T-cell (primary cell): ENCODE measurements at regions not wholly inside any gene's neighbourhood (a gene's known extent, or its start where the extent isn't known, plus 50 kb on each side); places are given as distances from the start of the nearest gene placed in this dataset.

Experiments used
- ATAC-seq, 4 experiments: fragments of 200-7000 bp in 3 of 4; fragments of 150-1000 bp in 1 of 4; cut with Tn5 transposase; replicated peaks in 1 of 4; 1 replicate in 3 of 4; 2 replicates in 1 of 4; pipeline ENCODE4 v1.10.0; 2021; ENCODE audit warnings: moderate library complexity in 3 of 4, mild to moderate bottlenecking in 2 of 4, moderate number of reproducible peaks in 1 of 4
- CTCF ChIA-PET, 2 donors: fragments of 300-600 bp; sonication (Branson Sonifier 250); formaldehyde crosslinking; loops; one replicate each; lab custom pipeline; 2022; ENCODE audit warnings: antibody characterized with exemption in 2 of 2; lab: Charles Lee
- POLR2A ChIA-PET, 2 donors: fragments of 300-600 bp; sonication (Branson Sonifier 250); formaldehyde crosslinking; loops; one replicate each; lab custom pipeline; 2022; ENCODE audit warnings: antibody characterized with exemption in 2 of 2; lab: Charles Lee
- DNase-seq, 35 experiments: peaks; one replicate each; pipeline versions ENCODE4 v3.0.0 to v3.0.0-alpha.2; 2013 to 2023
- H3K27ac ChIP-seq: one replicate; pipeline ENCODE4 v1.5.1; 2013; ENCODE audit warnings: low read length
- H3K27me3 ChIP-seq, 2 experiments: replicated peaks in 1 of 2; 1 replicate in 1 of 2; 2 replicates in 1 of 2; pipeline versions ENCODE4 v1.6.1 to v1.7.0; 2013; ENCODE audit warnings: low read length in 1 of 2, mixed read lengths in 1 of 2; ENCODE audit not compliant: control insufficient read depth in 2 of 2, insufficient read depth in 2 of 2; ENCODE audit errors: extremely low read depth in 1 of 2
- H3K36me3 ChIP-seq, 2 donors: 1 replicate in 1 of 2; 2 replicates in 1 of 2; pipeline versions ENCODE4 v1.6.1 to v1.7.0; 2013; ENCODE audit warnings: low read length in 1 of 2; ENCODE audit not compliant: control insufficient read depth in 2 of 2, insufficient read depth in 1 of 2; ENCODE audit errors: extremely low read depth in 1 of 2
- H3K4me1 ChIP-seq, 2 experiments: 1 replicate in 1 of 2; 2 replicates in 1 of 2; pipeline versions ENCODE4 v1.6.1 to v1.7.0; 2013; ENCODE audit warnings: low read length in 2 of 2, mixed read lengths in 1 of 2; ENCODE audit not compliant: insufficient read depth in 2 of 2, control insufficient read depth in 1 of 2; ENCODE audit errors: extremely low read depth in 1 of 2
- H3K4me3 ChIP-seq, 2 donors: 1 replicate in 1 of 2; 2 replicates in 1 of 2; pipeline versions ENCODE4 v1.5.1 to v1.7.0; 2013; ENCODE audit warnings: mild to moderate bottlenecking in 2 of 2, low read length in 1 of 2, moderate library complexity in 1 of 2; ENCODE audit not compliant: control insufficient read depth in 1 of 2; ENCODE audit errors: extremely low read depth in 1 of 2
- H3K9me3 ChIP-seq: 2 replicates; pipeline ENCODE4 v1.7.0; 2013
- H3K27ac Mint-ChIP-seq, 2 donors: one replicate each; pipeline ENCODE4 v1.8.0; 2020 to 2021; ENCODE audit warnings: mild to moderate bottlenecking in 2 of 2, mixed read lengths in 2 of 2
- H3K27me3 Mint-ChIP-seq, 2 donors: one replicate each; pipeline ENCODE4 v1.8.0; 2021 to 2022; ENCODE audit warnings: mixed read lengths in 2 of 2
- H3K36me3 Mint-ChIP-seq: one replicate; pipeline ENCODE4 v1.8.0; 2021; ENCODE audit warnings: mixed read lengths
- H3K4me1 Mint-ChIP-seq, 3 donors: one replicate each; pipeline ENCODE4 v1.8.0; 2020 to 2022; ENCODE audit warnings: mixed read lengths in 3 of 3, mild to moderate bottlenecking in 1 of 3
- H3K4me3 Mint-ChIP-seq, 3 donors: one replicate each; pipeline ENCODE4 v1.8.0; 2020 to 2022; ENCODE audit warnings: mild to moderate bottlenecking in 3 of 3, mixed read lengths in 3 of 3, moderate library complexity in 3 of 3
- H3K9me3 Mint-ChIP-seq, 3 donors: one replicate each; pipeline ENCODE4 v1.8.0; 2020 to 2022; ENCODE audit warnings: mixed read lengths in 3 of 3
- WGBS: methylation state at CpG from one replicate; pipeline ENCODE4 v1.1.5; 2013; ENCODE audit warnings: missing lambda C conversion rate; ENCODE audit not compliant: insufficient coverage; 5-methylcytosine and 5-hydroxymethylcytosine counted together

DNA sequence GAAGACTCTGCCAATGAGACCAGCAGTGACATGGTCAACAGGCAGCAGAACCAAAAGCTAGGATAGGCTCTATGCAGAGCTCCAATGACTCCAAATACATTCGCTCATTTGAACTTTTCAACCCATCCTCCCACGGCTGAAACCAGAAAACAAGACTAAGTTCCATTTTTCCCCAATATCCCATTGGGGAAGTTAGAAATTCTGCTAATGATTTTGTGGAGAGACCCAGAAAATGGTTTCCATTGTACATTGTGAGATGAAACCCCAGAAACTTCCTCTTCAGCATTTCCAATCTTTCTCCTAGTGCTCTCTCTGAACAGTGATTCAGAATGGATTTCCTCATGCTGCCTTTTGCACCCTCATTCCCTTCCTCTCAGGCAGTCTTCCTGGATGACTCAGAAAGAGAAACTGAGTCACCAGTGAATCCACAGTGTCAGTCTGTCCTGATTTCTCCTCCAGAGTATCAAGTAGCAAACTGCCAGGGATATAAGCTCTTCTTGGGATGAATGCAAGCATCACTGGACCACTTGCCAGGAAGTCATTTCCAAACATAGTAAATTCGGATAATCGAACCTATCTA is 467.7 kb upstream of the ID2 start:
- ChIA-PET POLR2A (no interaction called here), CTCF (no interaction called here)
- Mint-ChIP-seq H3K27ac (no peak overlapping the region), H3K9me3 (peaks cover 0 to 6% (median 0%) of the 10 kb centered on the region in 3 donors), H3K4me1 (no peaks in the 10 kb centered on the region), H3K27me3 (peaks cover 0 to 4% of the 10 kb centered on the region in 2 donors), H3K36me3 (no peaks in the 10 kb centered on the region), H3K4me3 (no peak overlapping the region)
- H3K4me3 ChIP-seq = no peak overlapping the region
- no peaks in the 10 kb centered on the region for H3K9me3 ChIP-seq
- H3K36me3 ChIP-seq = no peaks in the 10 kb centered on the region
- ATAC-seq (no peak), DNase-seq (no peak)
- WGBS = 100% methylated on average over 2 of the region's 4 CpGs
- H3K27me3 ChIP-seq = no peaks in the 10 kb centered on the region
- H3K27ac ChIP-seq = no peak overlapping the region
- no peaks in the 10 kb centered on the region for H3K4me1 ChIP-seq

- Histone ChIP-seq H3K4me3 (no peak overlapping the region), H3K4me1 (no peaks in the 10 kb centered on the region), H3K27me3 (no peaks in the 10 kb centered on the region), H3K27ac (no peak overlapping the region), H3K36me3 (no peaks in the 10 kb centered on the region), H3K9me3 (no peaks in the 10 kb centered on the region)
- Mint-ChIP-seq H3K36me3 (no peaks in the 10 kb centered on the region), H3K4me3 (no peak overlapping the region), H3K9me3 (no peaks in the 10 kb centered on the region), H3K4me1 (no peaks in the 10 kb centered on the region), H3K27ac (no peak overlapping the region), H3K27me3 (peaks cover 0 to 4% of the 10 kb centered on the region in 2 donors)
- WGBS = no CpG with 5 or more reads among the region's 5 CpGs
- ChIA-PET CTCF (no interaction called here), POLR2A (no interaction called here)
- DNase-seq (no peak), ATAC-seq (no peak)
Measured at GRCh38 chr2:8215159-8215863, 466.5 kb upstream of the ID2 start.

- Histone ChIP-seq H3K36me3 (no peaks in the 10 kb centered on the region), H3K9me3 (no peaks in the 10 kb centered on the region), H3K27me3 (no peaks in the 10 kb centered on the region), H3K4me1 (no peaks in the 10 kb centered on the region), H3K27ac (no peak overlapping the region), H3K4me3 (no peak overlapping the region)
- H3K36me3 Mint-ChIP-seq = no peaks in the 10 kb centered on the region
- H3K27me3 Mint-ChIP-seq = peaks cover 0 to 4% of the 10 kb centered on the region in 2 donors
- no peaks in the 10 kb centered on the region for H3K4me1 Mint-ChIP-seq
- ATAC-seq = no peak
- no CpG with 5 or more reads among the region's 6 CpGs for WGBS
- POLR2A ChIA-PET = no interaction called here
- DNase-seq = no peak
- no peak overlapping the region for H3K27ac Mint-ChIP-seq
- no peaks in the 10 kb centered on the region for H3K9me3 Mint-ChIP-seq
- H3K4me3 Mint-ChIP-seq = no peak overlapping the region
- CTCF ChIA-PET = interaction anchor here in 1 of 2 donors (0.7 kb wide), 1 partner anchor 38 kb away, joined by 3 read pairs; no protein-coding TSS in a partner anchor
Measured at GRCh38 chr2:8215982-8216381, 465.9 kb upstream of the ID2 start.

GRCh38 chr2:8216397-8216796 is 465.5 kb upstream of the ID2 start:
- no peaks in the 10 kb centered on the region for H3K36me3 Mint-ChIP-seq
- H3K4me3 ChIP-seq = no peak overlapping the region
- H3K4me1 Mint-ChIP-seq = no peaks in the 10 kb centered on the region
- ChIA-PET CTCF (interaction anchor here in 1 of 2 donors (0.7 kb wide), 1 partner anchor 37 kb away, joined by 3 read pairs; no protein-coding TSS in a partner anchor), POLR2A (no interaction called here)
- H3K27me3 ChIP-seq = no peaks in the 10 kb centered on the region
- no peaks in the 10 kb centered on the region for H3K4me1 ChIP-seq
- H3K9me3 ChIP-seq = no peaks in the 10 kb centered on the region
- no peak overlapping the region for H3K27ac Mint-ChIP-seq
- H3K27me3 Mint-ChIP-seq = peaks cover 0 to 4% of the 10 kb centered on the region in 2 donors
- H3K36me3 ChIP-seq = no peaks in the 10 kb centered on the region
- ATAC-seq (no peak), DNase-seq (no peak)
- WGBS = no CpG with 5 or more reads among the region's 1 CpG
- no peak overlapping the region for H3K27ac ChIP-seq
- no peaks in the 10 kb centered on the region for H3K9me3 Mint-ChIP-seq
- no peak overlapping the region for H3K4me3 Mint-ChIP-seq

DNA sequence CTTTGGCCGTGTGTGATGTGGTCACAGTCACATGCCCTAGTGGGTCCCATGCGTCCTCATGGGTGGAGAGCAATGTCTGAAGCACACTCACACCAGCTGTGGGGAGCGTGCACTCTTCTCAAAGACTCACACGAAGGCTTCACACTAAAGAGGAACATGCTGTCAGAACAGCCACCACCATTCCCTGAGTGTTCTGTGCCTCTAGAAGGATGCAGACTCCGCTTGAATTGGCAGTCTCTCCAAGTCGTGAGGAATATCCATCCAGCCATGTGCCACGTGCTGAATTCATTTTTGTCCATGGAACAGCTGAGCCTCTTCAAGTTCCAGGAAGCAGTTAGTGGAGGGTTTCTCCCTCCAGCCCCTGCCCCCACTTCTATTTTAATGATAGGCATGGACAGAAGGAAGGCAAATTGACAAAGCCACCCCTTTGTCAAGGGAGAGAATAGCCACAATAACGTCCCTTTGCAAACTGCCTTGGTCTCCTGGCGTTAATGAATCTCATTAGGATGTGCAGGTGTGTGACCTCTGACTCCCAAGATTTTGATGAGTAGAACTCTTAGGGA is 464.3 kb upstream of the ID2 start:
- Histone ChIP-seq H3K4me1 (no peaks in the 10 kb centered on the region), H3K27ac (no peak overlapping the region), H3K9me3 (no peaks in the 10 kb centered on the region), H3K27me3 (no peaks in the 10 kb centered on the region), H3K36me3 (no peaks in the 10 kb centered on the region), H3K4me3 (no peak overlapping the region)
- ChIA-PET POLR2A (no interaction called here), CTCF (no interaction called here)
- H3K27me3 Mint-ChIP-seq = peaks cover 0 to 4% of the 10 kb centered on the region in 2 donors
- 82% methylated on average over 6 of the region's 9 CpGs for WGBS
- H3K9me3 Mint-ChIP-seq = no peaks in the 10 kb centered on the region
- H3K27ac Mint-ChIP-seq = no peak overlapping the region
- H3K4me1 Mint-ChIP-seq = no peaks in the 10 kb centered on the region
- ATAC-seq = no peak
- DNase-seq = no peak
- H3K4me3 Mint-ChIP-seq = no peak overlapping the region
- no peaks in the 10 kb centered on the region for H3K36me3 Mint-ChIP-seq

DNA sequence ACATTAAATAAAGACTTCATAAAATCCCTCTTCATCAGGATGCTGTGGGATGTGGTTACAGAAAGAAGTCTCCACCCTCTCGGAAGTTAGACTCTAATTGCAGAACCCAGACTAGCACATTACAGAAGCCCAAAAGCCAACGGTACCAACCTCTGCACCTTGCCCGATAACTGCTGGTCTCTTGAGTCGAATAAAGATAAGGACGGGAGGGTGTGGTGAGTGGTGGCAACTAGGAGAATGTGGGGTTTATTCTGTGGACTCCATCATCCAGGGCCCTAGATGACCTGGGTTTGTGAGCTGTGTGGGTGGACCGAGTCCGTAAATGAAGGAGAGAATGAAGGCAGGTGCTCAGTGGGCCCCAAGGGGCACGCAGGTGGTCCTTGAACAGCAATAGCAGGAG is 462.8 kb upstream of the ID2 start:
- Mint-ChIP-seq H3K4me1 (no peaks in the 10 kb centered on the region), H3K27ac (no peak overlapping the region), H3K36me3 (no peaks in the 10 kb centered on the region), H3K27me3 (peaks cover 0 to 4% of the 10 kb centered on the region in 2 donors), H3K9me3 (no peaks in the 10 kb centered on the region), H3K4me3 (no peak overlapping the region)
- Histone ChIP-seq H3K36me3 (no peaks in the 10 kb centered on the region), H3K27ac (no peak overlapping the region), H3K4me3 (no peak overlapping the region), H3K4me1 (no peaks in the 10 kb centered on the region), H3K9me3 (no peaks in the 10 kb centered on the region), H3K27me3 (no peaks in the 10 kb centered on the region)
- CTCF ChIA-PET = no interaction called here
- ATAC-seq (no peak), DNase-seq (no peak)
- POLR2A ChIA-PET = no interaction called here
- 88% methylated on average over 6 of the region's 8 CpGs for WGBS
